ENCODE measurements at regions not wholly inside any gene's neighbourhood (a gene's known extent, or its start where the extent isn't known, plus 50 kb on each side); places are given as distances from the start of the nearest gene placed in this dataset.

DNA sequence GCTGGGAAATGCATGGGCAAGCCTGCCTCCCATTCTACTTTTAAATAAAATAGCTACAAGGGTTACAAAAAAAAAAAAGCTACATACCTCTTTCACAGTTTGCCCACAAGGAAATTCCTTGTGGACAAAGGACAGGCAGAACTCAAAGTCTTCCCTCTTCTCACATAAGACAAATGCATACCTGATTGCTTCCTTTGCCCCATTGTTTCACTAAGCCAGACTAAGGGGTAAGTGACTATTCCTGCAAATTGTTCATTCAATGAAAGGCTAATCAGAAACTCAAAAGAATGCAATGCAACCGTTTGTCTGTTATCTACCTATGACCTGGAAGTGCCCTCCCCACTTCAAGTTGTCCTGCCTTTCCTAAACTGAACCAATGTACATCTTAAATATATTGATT, 780.6 kb downstream of the FAM133A start:
- Histone ChIP-seq H4K20me1 (ENCODE audit: low read depth) (no peaks in the 10 kb centered on the region), H3K79me2 (ENCODE audit: low read depth) (no peaks in the 10 kb centered on the region), H2AFZ (replicated peaks) (no peak overlapping the region), H3F3A (ENCODE audit: low read depth) (peaks cover 16% of the 10 kb centered on the region), H3K4me1 (peaks cover 23% of the 10 kb centered on the region), H3K4me3 (no peak overlapping the region), H3K27ac (peak overlapping the region; percentile 64), H3K4me2 (peak overlapping the region; percentile 62), H3K9ac (no peak overlapping the region), H3K27me3 (no peaks in the 10 kb centered on the region), H3K9me3 (ENCODE audit: low read depth) (no peaks in the 10 kb centered on the region), H3K36me3 (no peaks in the 10 kb centered on the region)
- no peaks in the 10 kb centered on the region for H3K36me3 Mint-ChIP-seq
- DNase-seq (ENCODE audit: low spot score) = peak; percentile 63
- peaks cover 2% of the 10 kb centered on the region for H3K4me1 Mint-ChIP-seq
- H3K9me3 Mint-ChIP-seq = no peaks in the 10 kb centered on the region
- no peak overlapping the region for H3K4me3 Mint-ChIP-seq
- no peaks in the 10 kb centered on the region for H3K27me3 Mint-ChIP-seq (ENCODE audit: insufficient read depth, low read depth)
- TF ChIP-seq, protein P1, sequence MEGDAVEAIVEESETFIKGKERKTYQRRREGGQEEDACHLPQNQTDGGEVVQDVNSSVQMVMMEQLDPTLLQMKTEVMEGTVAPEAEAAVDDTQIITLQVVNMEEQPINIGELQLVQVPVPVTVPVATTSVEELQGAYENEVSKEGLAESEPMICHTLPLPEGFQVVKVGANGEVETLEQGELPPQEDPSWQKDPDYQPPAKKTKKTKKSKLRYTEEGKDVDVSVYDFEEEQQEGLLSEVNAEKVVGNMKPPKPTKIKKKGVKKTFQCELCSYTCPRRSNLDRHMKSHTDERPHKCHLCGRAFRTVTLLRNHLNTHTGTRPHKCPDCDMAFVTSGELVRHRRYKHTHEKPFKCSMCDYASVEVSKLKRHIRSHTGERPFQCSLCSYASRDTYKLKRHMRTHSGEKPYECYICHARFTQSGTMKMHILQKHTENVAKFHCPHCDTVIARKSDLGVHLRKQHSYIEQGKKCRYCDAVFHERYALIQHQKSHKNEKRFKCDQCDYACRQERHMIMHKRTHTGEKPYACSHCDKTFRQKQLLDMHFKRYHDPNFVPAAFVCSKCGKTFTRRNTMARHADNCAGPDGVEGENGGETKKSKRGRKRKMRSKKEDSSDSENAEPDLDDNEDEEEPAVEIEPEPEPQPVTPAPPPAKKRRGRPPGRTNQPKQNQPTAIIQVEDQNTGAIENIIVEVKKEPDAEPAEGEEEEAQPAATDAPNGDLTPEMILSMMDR (IDR thresholded peaks at IDR 0.05) = no peak
- no peak for TF ChIP-seq EZH2 (IDR thresholded peaks at IDR 0.05)
- no peak for TF ChIP-seq EZH2phosphoT487 (IDR thresholded peaks at IDR 0.05)
- no peak overlapping the region for H3K27ac Mint-ChIP-seq

DNA sequence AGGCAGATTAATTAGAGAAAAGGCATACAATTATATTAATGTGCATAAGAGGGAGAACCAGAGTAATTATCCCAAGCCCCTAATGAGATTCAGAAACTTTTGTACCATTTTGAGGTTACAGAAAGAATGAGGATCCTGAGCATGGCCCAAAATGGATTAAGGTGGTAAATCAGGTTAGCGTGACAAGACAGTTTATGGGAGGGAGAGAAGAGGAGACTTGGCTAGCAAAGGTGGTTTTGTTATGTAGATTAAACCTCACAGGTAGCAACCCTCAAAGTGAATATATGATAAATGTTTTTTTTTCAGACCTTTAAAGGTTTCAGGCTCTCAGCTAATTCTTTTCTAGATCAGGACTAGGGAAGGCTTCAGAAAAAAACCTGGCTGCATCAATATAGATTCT, 781.8 kb downstream of the FAM133A start:
- Histone ChIP-seq H3K9ac (no peak overlapping the region), H3K4me1 (peaks cover 23% of the 10 kb centered on the region), H3K9me3 (ENCODE audit: low read depth) (no peaks in the 10 kb centered on the region), H3K27me3 (no peaks in the 10 kb centered on the region), H3F3A (ENCODE audit: low read depth) (peaks cover 16% of the 10 kb centered on the region), H3K4me2 (no peak overlapping the region), H3K4me3 (no peak overlapping the region), H4K20me1 (ENCODE audit: low read depth) (no peaks in the 10 kb centered on the region), H3K27ac (no peak overlapping the region), H3K36me3 (no peaks in the 10 kb centered on the region), H3K79me2 (ENCODE audit: low read depth) (no peaks in the 10 kb centered on the region), H2AFZ (replicated peaks) (no peak overlapping the region)
- Mint-ChIP-seq H3K36me3 (no peaks in the 10 kb centered on the region), H3K27me3 (ENCODE audit: insufficient read depth, low read depth) (no peaks in the 10 kb centered on the region), H3K4me1 (peaks cover 2% of the 10 kb centered on the region), H3K27ac (no peak overlapping the region), H3K4me3 (no peak overlapping the region), H3K9me3 (no peaks in the 10 kb centered on the region)
- TF ChIP-seq, protein P1 (IDR thresholded peaks at IDR 0.05) = no peak
- TF ChIP-seq EZH2 (IDR thresholded peaks at IDR 0.05) (no peak), EZH2phosphoT487 (IDR thresholded peaks at IDR 0.05) (no peak)
- peak; percentile 2 for DNase-seq (ENCODE audit: low spot score)

DNA sequence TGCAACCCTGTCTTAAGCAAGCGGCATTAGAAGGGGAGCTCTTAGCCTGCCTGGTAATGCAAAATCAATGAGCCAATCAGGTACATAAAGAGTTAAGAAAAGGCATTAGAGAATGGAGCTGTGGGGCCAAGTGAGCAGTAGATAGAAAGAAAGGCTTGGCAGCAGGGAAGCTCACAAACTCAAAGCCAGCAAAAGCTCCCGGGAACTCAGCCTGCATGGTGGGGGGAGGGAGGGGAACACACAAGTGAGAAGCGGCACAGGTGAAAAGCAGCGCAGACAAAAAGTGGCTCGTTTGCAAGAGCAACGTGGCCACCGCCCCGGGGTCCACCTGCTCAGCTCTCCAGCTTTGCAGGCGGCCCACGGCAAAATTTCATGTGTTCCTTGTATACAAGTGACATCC, 818.5 kb downstream of the FAM133A start:
- peak overlapping the region; percentile 71 for H3K4me3 Mint-ChIP-seq

More for the DNA sequence above, 818.5 kb downstream of the FAM133A start:
- Histone ChIP-seq H2AFZ (replicated peaks) (no peak overlapping the region), H3K36me3 (no peaks in the 10 kb centered on the region), H3K27me3 (peaks cover 53% of the 10 kb centered on the region), H3K4me2 (peak overlapping the region; percentile 70), H3F3A (ENCODE audit: low read depth) (no peaks in the 10 kb centered on the region), H3K79me2 (ENCODE audit: low read depth) (no peaks in the 10 kb centered on the region), H3K4me1 (peaks cover 6% of the 10 kb centered on the region), H3K27ac (no peak overlapping the region), H4K20me1 (ENCODE audit: low read depth) (peaks cover 6% of the 10 kb centered on the region), H3K9ac (no peak overlapping the region), H3K9me3 (ENCODE audit: low read depth) (no peaks in the 10 kb centered on the region), H3K4me3 (peak overlapping the region; percentile 13)
- Mint-ChIP-seq H3K4me1 (peaks cover 11% of the 10 kb centered on the region), H3K27ac (no peak overlapping the region), H3K36me3 (no peaks in the 10 kb centered on the region), H3K27me3 (ENCODE audit: insufficient read depth, low read depth) (peaks cover 4% of the 10 kb centered on the region), H3K9me3 (peaks cover 7% of the 10 kb centered on the region)
- peak; percentile 74 for DNase-seq (ENCODE audit: low spot score)
- TF ChIP-seq, protein P1 (IDR thresholded peaks at IDR 0.05) = no peak
- TF ChIP-seq EZH2phosphoT487 (IDR thresholded peaks at IDR 0.05) (peak; percentile 99), EZH2 (IDR thresholded peaks at IDR 0.05) (no peak)

Data from neural progenitor cell (in vitro differentiated cells).